ENCODE measurements at regions not wholly inside any gene's neighbourhood (a gene's known extent, or its start where the extent isn't known, plus 50 kb on each side); places are given as distances from the start of the nearest gene placed in this dataset.
"Not testable (repeated sequence)": the region's sequence is repeated elsewhere in the genome, so short reads cannot be mapped to it uniquely, and the experiment has no call there.

GRCh38 chr16:26386096-26386495 is 680.6 kb upstream of the C16orf82 start:
- Histone ChIP-seq H3K9me3 (ENCODE audit: control insufficient read depth, insufficient read depth, low read length) (no peaks in the 10 kb centered on the region), H3K4me1 (ENCODE audit: insufficient read depth, low read length) (0 out of 2 replicates have a peak, but pooled peaks cover 2% of the 10 kb centered on the region), H3K36me3 (ENCODE audit: insufficient read depth, low read length) (no peaks in the 10 kb centered on the region), H3K9ac (ENCODE audit: low read depth, low read length) (no peak overlapping the region)

GRCh38 chr16:26391833-26392232 is 674.9 kb upstream of the C16orf82 start:
- Histone ChIP-seq H3K9ac (ENCODE audit: low read depth, low read length) (no peak overlapping the region), H3K36me3 (ENCODE audit: insufficient read depth, low read length) (no peaks in the 10 kb centered on the region), H3K4me1 (ENCODE audit: insufficient read depth, low read length) (no peaks in the 10 kb centered on the region), H3K9me3 (ENCODE audit: control insufficient read depth, insufficient read depth, low read length) (no peaks in the 10 kb centered on the region)

GRCh38 chr16:26394409-26394808 is 672.3 kb upstream of the C16orf82 start:
- H3K4me1 ChIP-seq (ENCODE audit: insufficient read depth, low read length): no peaks in the 10 kb centered on the region
- no peak overlapping the region for H3K9ac ChIP-seq (ENCODE audit: low read depth, low read length)
- H3K9me3 ChIP-seq (ENCODE audit: control insufficient read depth, insufficient read depth, low read length): no peaks in the 10 kb centered on the region
- H3K36me3 ChIP-seq (ENCODE audit: insufficient read depth, low read length): no peaks in the 10 kb centered on the region

- H3K9me3 ChIP-seq (ENCODE audit: control insufficient read depth, insufficient read depth, low read length): no peaks in the 10 kb centered on the region
- H3K9ac ChIP-seq (ENCODE audit: low read depth, low read length): no peak overlapping the region
- H3K4me1 ChIP-seq (ENCODE audit: insufficient read depth, low read length): no peaks in the 10 kb centered on the region
- no peaks in the 10 kb centered on the region for H3K36me3 ChIP-seq (ENCODE audit: insufficient read depth, low read length)
Observed at GRCh38 chr16:26395700-26396099, 671.0 kb upstream of the C16orf82 start.

GRCh38 chr16:26396511-26397235 is 670.1 kb upstream of the C16orf82 start:
- H3K9me3 ChIP-seq (ENCODE audit: control insufficient read depth, insufficient read depth, low read length): no peaks in the 10 kb centered on the region
- no peaks in the 10 kb centered on the region for H3K36me3 ChIP-seq (ENCODE audit: insufficient read depth, low read length)
- H3K4me1 ChIP-seq (ENCODE audit: insufficient read depth, low read length): no peaks in the 10 kb centered on the region
- H3K9ac ChIP-seq (ENCODE audit: low read depth, low read length): no peak overlapping the region

GRCh38 chr16:26413780-26414179 is 652.9 kb upstream of the C16orf82 start:
- H3K4me1 ChIP-seq (ENCODE audit: insufficient read depth, low read length): peaks cover 4% of the 10 kb centered on the region
- no peaks in the 10 kb centered on the region for H3K9me3 ChIP-seq (ENCODE audit: control insufficient read depth, insufficient read depth, low read length)
- H3K9ac ChIP-seq (ENCODE audit: low read depth, low read length): no peak overlapping the region
- H3K36me3 ChIP-seq (ENCODE audit: insufficient read depth, low read length): no peaks in the 10 kb centered on the region

GRCh38 chr16:26419458-26419857 is 647.3 kb upstream of the C16orf82 start:
- H3K36me3 ChIP-seq (ENCODE audit: insufficient read depth, low read length); H3K9me3 ChIP-seq (ENCODE audit: control insufficient read depth, insufficient read depth, low read length): not testable (repeated sequence)

GRCh38 chr16:26430618-26431017 is 636.1 kb upstream of the C16orf82 start:
- no peaks in the 10 kb centered on the region for H3K4me1 ChIP-seq (ENCODE audit: insufficient read depth, low read length)
- no peaks in the 10 kb centered on the region for H3K36me3 ChIP-seq (ENCODE audit: insufficient read depth, low read length)
- H3K9me3 ChIP-seq (ENCODE audit: control insufficient read depth, insufficient read depth, low read length): peaks cover 2% of the 10 kb centered on the region; the same call in 1 of the 2 replicates
- H3K9ac ChIP-seq (ENCODE audit: low read depth, low read length): no peak overlapping the region

More at GRCh38 chr16:26419458-26419857, 647.3 kb upstream of the C16orf82 start:
- H3K4me1 ChIP-seq (ENCODE audit: insufficient read depth, low read length); H3K9ac ChIP-seq (ENCODE audit: low read depth, low read length): not testable (repeated sequence)

- Histone ChIP-seq H3K9me3 (ENCODE audit: control insufficient read depth, insufficient read depth, low read length) (peaks cover 5% of the 10 kb centered on the region; the same call in 1 of the 2 replicates), H3K9ac (ENCODE audit: low read depth, low read length) (no peak overlapping the region), H3K4me1 (ENCODE audit: insufficient read depth, low read length) (no peaks in the 10 kb centered on the region), H3K36me3 (ENCODE audit: insufficient read depth, low read length) (no peaks in the 10 kb centered on the region)
Observed at GRCh38 chr16:26433807-26434206, 632.9 kb upstream of the C16orf82 start.

GRCh38 chr16:26441178-26441577 is 625.5 kb upstream of the C16orf82 start:
- Histone ChIP-seq H3K4me1 (ENCODE audit: insufficient read depth, low read length) (no peaks in the 10 kb centered on the region), H3K9me3 (ENCODE audit: control insufficient read depth, insufficient read depth, low read length) (peaks cover 2% of the 10 kb centered on the region; the same call in 1 of the 2 replicates), H3K9ac (ENCODE audit: low read depth, low read length) (no peak overlapping the region), H3K36me3 (ENCODE audit: insufficient read depth, low read length) (no peaks in the 10 kb centered on the region)

- Histone ChIP-seq H3K9me3 (ENCODE audit: control insufficient read depth, insufficient read depth, low read length) (peaks cover 2% of the 10 kb centered on the region; the same call in 1 of the 2 replicates), H3K9ac (ENCODE audit: low read depth, low read length) (no peak overlapping the region), H3K4me1 (ENCODE audit: insufficient read depth, low read length) (no peaks in the 10 kb centered on the region), H3K36me3 (ENCODE audit: insufficient read depth, low read length) (no peaks in the 10 kb centered on the region)
Observed at GRCh38 chr16:26442321-26442720, 624.4 kb upstream of the C16orf82 start.

- Histone ChIP-seq H3K36me3 (ENCODE audit: insufficient read depth, low read length) (no peaks in the 10 kb centered on the region), H3K4me1 (ENCODE audit: insufficient read depth, low read length) (no peaks in the 10 kb centered on the region), H3K9ac (ENCODE audit: low read depth, low read length) (no peak overlapping the region), H3K9me3 (ENCODE audit: control insufficient read depth, insufficient read depth, low read length) (no peaks in the 10 kb centered on the region)
Observed at GRCh38 chr16:26447570-26447969, 619.2 kb upstream of the C16orf82 start.

- H3K4me1 ChIP-seq (ENCODE audit: insufficient read depth, low read length): no peaks in the 10 kb centered on the region
- H3K36me3 ChIP-seq (ENCODE audit: insufficient read depth, low read length): no peaks in the 10 kb centered on the region
- no peaks in the 10 kb centered on the region; the same call in 1 of the 2 replicates for H3K9me3 ChIP-seq (ENCODE audit: control insufficient read depth, insufficient read depth, low read length)
- H3K9ac ChIP-seq (ENCODE audit: low read depth, low read length): no peak overlapping the region
Observed at GRCh38 chr16:26453215-26453614, 613.5 kb upstream of the C16orf82 start.

GRCh38 chr16:26454102-26454501 is 612.6 kb upstream of the C16orf82 start:
- no peaks in the 10 kb centered on the region; the same call in 1 of the 2 replicates for H3K9me3 ChIP-seq (ENCODE audit: control insufficient read depth, insufficient read depth, low read length)
- no peak overlapping the region for H3K9ac ChIP-seq (ENCODE audit: low read depth, low read length)
- no peaks in the 10 kb centered on the region for H3K36me3 ChIP-seq (ENCODE audit: insufficient read depth, low read length)
- no peaks in the 10 kb centered on the region for H3K4me1 ChIP-seq (ENCODE audit: insufficient read depth, low read length)

GRCh38 chr16:26456074-26456473 is 610.7 kb upstream of the C16orf82 start:
- Histone ChIP-seq H3K36me3 (ENCODE audit: insufficient read depth, low read length) (no peaks in the 10 kb centered on the region), H3K4me1 (ENCODE audit: insufficient read depth, low read length) (no peaks in the 10 kb centered on the region), H3K9me3 (ENCODE audit: control insufficient read depth, insufficient read depth, low read length) (no peaks in the 10 kb centered on the region; the same call in 1 of the 2 replicates), H3K9ac (ENCODE audit: low read depth, low read length) (no peak overlapping the region)

Data from ES-I3 (cell line).